ENCODE measurements at regions not wholly inside any gene's neighbourhood (a gene's known extent, or its start where the extent isn't known, plus 50 kb on each side); places are given as distances from the start of the nearest gene placed in this dataset.

GRCh38 chr6:9095729-9096128 is 660.4 kb upstream of the SLC35B3 start:
- H3K9me1 ChIP-seq (ENCODE audit: insufficient read depth, low read length), result no peaks in the 10 kb centered on the region
- no peak overlapping the region for H4K8ac ChIP-seq (ENCODE audit: low read depth in 2 of 2, low read length in 2 of 2)
- in situ Hi-C loops (cut with MboI; ENCODE audit: low sequenced_read_pairs) (no loop called here), dilution Hi-C loops (cut with HindIII; ENCODE audit: low sequenced_read_pairs, unreplicated experiment) (no loop called here), intact Hi-C loops (cut with micrococcal nuclease) (no loop called here)
- no peak overlapping the region for H2BK20ac ChIP-seq (ENCODE audit: low read depth, low read length)
- H4K5ac ChIP-seq (ENCODE audit: low read depth, low read length), result no peak overlapping the region
- H3K4ac ChIP-seq (ENCODE audit: low read depth, low read length), result no peak overlapping the region
- H2AK9ac ChIP-seq (replicated peaks; ENCODE audit: low read depth, low read length, poor library complexity), result no peak overlapping the region
- H2AK5ac ChIP-seq (ENCODE audit: low read depth, low read length), result no peak overlapping the region
- no peaks in the 10 kb centered on the region for H3K36me3 ChIP-seq (ENCODE audit: control insufficient read depth, insufficient read depth, low read length)
- no peak overlapping the region for H3K4me3 ChIP-seq (ENCODE audit: insufficient read depth, low read depth, low read length)
- no peaks in the 10 kb centered on the region for H3K27me3 ChIP-seq (ENCODE audit: control insufficient read depth, insufficient read depth, low read length)
- H2BK120ac ChIP-seq (ENCODE audit: low read depth, low read length), result no peak overlapping the region
- no peak overlapping the region for H3K27ac ChIP-seq (ENCODE audit: insufficient read depth, low read length)
- BruUV-seq (replicated peaks), result no TSS peak
- ATAC-seq (ENCODE audit: low read depth) (no peak), DNase-seq (no peak)
- POLR2A ChIA-PET (ENCODE audit: unreplicated experiment), result no interaction called here
- H2BK5ac ChIP-seq (ENCODE audit: low read depth, low read length, poor library complexity, severe bottlenecking), result no peak overlapping the region
- no peak overlapping the region for H3K18ac ChIP-seq (ENCODE audit: low read depth, low read length)
- no peak overlapping the region for H3K9ac ChIP-seq (ENCODE audit: low read depth, low read length)
- WGBS, 2 experiments (ENCODE audit: extremely low coverage in 2 of 2, insufficient read length in 1 of 2), result 60% methylated on average over 1 of the region's 6 CpGs; no CpG with 5 or more reads in 1 of the 2 experiments
- no peak overlapping the region for H2AFZ ChIP-seq (replicated peaks; ENCODE audit: low read length, poor library complexity)
- no peaks in the 10 kb centered on the region for H3K4me1 ChIP-seq (ENCODE audit: control insufficient read depth, insufficient read depth, low read length)
- no peak overlapping the region for H4K91ac ChIP-seq (ENCODE audit: insufficient read depth, low read depth, low read length)
- TF ChIP-seq MAFK (IDR thresholded peaks at IDR 0.05; ENCODE audit: low read depth, low read length), result no peak
- CTCF ChIA-PET, result no interaction called here
- H4K20me1 ChIP-seq (ENCODE audit: insufficient read depth, low read length), result no peaks in the 10 kb centered on the region
- H3K9me3 ChIP-seq (ENCODE audit: control insufficient read depth, insufficient read depth, low read length), result no peaks in the 10 kb centered on the region
- H3K56ac ChIP-seq (ENCODE audit: extremely low read depth, insufficient read depth, low read length), result no peak overlapping the region
- no peak overlapping the region for H3K23ac ChIP-seq (ENCODE audit: low read depth, low read length)
- no peak overlapping the region for H3K4me2 ChIP-seq (ENCODE audit: low read depth, low read length)
- H3K14ac ChIP-seq (replicated peaks; ENCODE audit: low read depth, low read length), result no peak overlapping the region
- H3K79me1 ChIP-seq (ENCODE audit: low read depth in 1 of 2, low read length in 2 of 2), result no peaks in the 10 kb centered on the region
- H2BK15ac ChIP-seq (ENCODE audit: low read depth, low read length), result no peak overlapping the region
